ENCODE measurements at regions not wholly inside any gene's neighbourhood (a gene's known extent, or its start where the extent isn't known, plus 50 kb on each side); places are given as distances from the start of the nearest gene placed in this dataset.

GRCh38 chr12:39230086-39230485, 212.8 kb downstream of the KIF21A start:
- no peak for DNase-seq
- Histone ChIP-seq H3K27me3 (no peaks in the 10 kb centered on the region), H3K9me3 (no peaks in the 10 kb centered on the region), H3K4me1 (no peaks in the 10 kb centered on the region), H3K4me3 (no peak overlapping the region), H3K36me3 (no peaks in the 10 kb centered on the region), H3K27ac (no peak overlapping the region)
- intact Hi-C loops (cut with DNase I; ENCODE audit: low total_unique reads), result no loop called here
- in situ Hi-C loops (cut with MboI; ENCODE audit: low pct_ligation_motif_present in 1 of 4, low pct_unique_long_range_greater_than_20kb in 1 of 4, low sequenced_read_pairs in 3 of 4), result no loop called here
- 60 to 72% methylated on average over 1 to 3 of the region's 3 CpGs for WGBS, 2 donors (ENCODE audit: low coverage in 1 of 2)
- no peak for TF ChIP-seq CTCF (IDR thresholded peaks at IDR 0.05)

DNA sequence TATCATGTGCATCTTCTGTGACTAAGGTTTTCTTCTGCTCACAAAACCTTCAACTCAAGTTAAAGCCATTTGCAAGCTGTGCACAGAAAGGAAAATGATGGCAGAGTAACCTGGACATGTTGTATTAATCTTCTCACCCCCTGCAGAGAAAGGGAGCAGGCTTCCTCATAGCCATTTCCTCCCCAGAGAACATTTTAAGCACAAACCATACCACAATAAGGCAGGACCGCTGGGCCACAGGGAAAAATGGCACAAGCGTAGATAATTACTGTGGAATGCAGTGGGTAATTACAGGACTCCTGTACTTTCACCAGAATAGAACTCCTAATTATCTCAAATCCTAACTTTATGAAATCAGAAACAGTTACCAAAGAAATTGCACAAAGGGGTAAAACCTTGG, 215.7 kb downstream of the KIF21A start:
- no peaks in the 10 kb centered on the region for H3K36me3 ChIP-seq
- no peaks in the 10 kb centered on the region for H3K27me3 ChIP-seq
- no peaks in the 10 kb centered on the region for H3K4me1 ChIP-seq
- H3K9me3 ChIP-seq, result no peaks in the 10 kb centered on the region
- TF ChIP-seq POLR2A (IDR thresholded peaks at IDR 0.05), result no peak
- no peak for TF ChIP-seq EP300 (IDR thresholded peaks at IDR 0.05; ENCODE audit: low read depth)
- no peak for TF ChIP-seq CTCF (IDR thresholded peaks at IDR 0.05)
- no peak for TF ChIP-seq POLR2AphosphoS5 (IDR thresholded peaks at IDR 0.05)
- H3K27ac ChIP-seq, result no peak overlapping the region
- WGBS, 2 donors (ENCODE audit: low coverage in 1 of 2), result 65 to 85% methylated on average over 2 of the region's 2 CpGs
- DNase-seq, result no peak
- in situ Hi-C loops (cut with MboI; ENCODE audit: low pct_ligation_motif_present in 1 of 4, low pct_unique_long_range_greater_than_20kb in 1 of 4, low sequenced_read_pairs in 3 of 4) (no loop called here), intact Hi-C loops (cut with DNase I; ENCODE audit: low total_unique reads) (loop anchor here (5.0 kb wide), 1 partner anchor 650 kb away; no protein-coding TSS in a partner anchor)
- H3K4me3 ChIP-seq, result no peak overlapping the region

GRCh38 chr12:39224971-39225370, 217.9 kb downstream of the KIF21A start:
- in situ Hi-C loops (cut with MboI; ENCODE audit: low pct_ligation_motif_present in 1 of 4, low pct_unique_long_range_greater_than_20kb in 1 of 4, low sequenced_read_pairs in 3 of 4) (no loop called here), intact Hi-C loops (cut with DNase I; ENCODE audit: low total_unique reads) (loop anchor here (5.0 kb wide), 1 partner anchor 648 kb away; no protein-coding TSS in a partner anchor)
- Histone ChIP-seq H3K27ac (no peak overlapping the region), H3K27me3 (no peaks in the 10 kb centered on the region), H3K36me3 (no peaks in the 10 kb centered on the region), H3K9me3 (no peaks in the 10 kb centered on the region), H3K4me1 (no peaks in the 10 kb centered on the region), H3K4me3 (no peak overlapping the region)
- TF ChIP-seq EP300 (IDR thresholded peaks at IDR 0.05; ENCODE audit: low read depth) (no peak), POLR2A (IDR thresholded peaks at IDR 0.05) (no peak), POLR2AphosphoS5 (IDR thresholded peaks at IDR 0.05) (no peak), CTCF (IDR thresholded peaks at IDR 0.05) (no peak)
- DNase-seq, result no peak

GRCh38 chr12:39205969-39206368, 237.0 kb downstream of the KIF21A start:
- TF ChIP-seq EP300 (IDR thresholded peaks at IDR 0.05; ENCODE audit: low read depth), result no peak
- TF ChIP-seq POLR2A (IDR thresholded peaks at IDR 0.05), result no peak
- TF ChIP-seq POLR2AphosphoS5 (IDR thresholded peaks at IDR 0.05), result no peak
- TF ChIP-seq CTCF (IDR thresholded peaks at IDR 0.05), result no peak
- Histone ChIP-seq H3K36me3 (no peaks in the 10 kb centered on the region), H3K27me3 (no peaks in the 10 kb centered on the region), H3K4me3 (no peak overlapping the region), H3K9me3 (peaks cover 0 to 4% of the 10 kb centered on the region in 2 donors), H3K4me1 (no peaks in the 10 kb centered on the region), H3K27ac (no peak overlapping the region)
- in situ Hi-C loops (cut with MboI; ENCODE audit: low pct_ligation_motif_present in 1 of 4, low pct_unique_long_range_greater_than_20kb in 1 of 4, low sequenced_read_pairs in 3 of 4), result no loop called here
- no peak for DNase-seq
- intact Hi-C loops (cut with DNase I; ENCODE audit: low total_unique reads), result no loop called here
- 59 to 70% methylated on average over 4 of the region's 4 CpGs for WGBS, 2 donors (ENCODE audit: low coverage in 1 of 2)

Data from transverse colon (tissue), 4 donors.